NK-92 (cell line): ENCODE measurements at regions not wholly inside any gene's neighbourhood (a gene's known extent, or its start where the extent isn't known, plus 50 kb on each side); places are given as distances from the start of the nearest gene placed in this dataset.

Experiments
- DNase-seq: peaks from one replicate; lab custom pipeline; 2025; ENCODE audit not compliant: unreplicated experiment; lab: John Stamatoyannopoulos, UW

DNA sequence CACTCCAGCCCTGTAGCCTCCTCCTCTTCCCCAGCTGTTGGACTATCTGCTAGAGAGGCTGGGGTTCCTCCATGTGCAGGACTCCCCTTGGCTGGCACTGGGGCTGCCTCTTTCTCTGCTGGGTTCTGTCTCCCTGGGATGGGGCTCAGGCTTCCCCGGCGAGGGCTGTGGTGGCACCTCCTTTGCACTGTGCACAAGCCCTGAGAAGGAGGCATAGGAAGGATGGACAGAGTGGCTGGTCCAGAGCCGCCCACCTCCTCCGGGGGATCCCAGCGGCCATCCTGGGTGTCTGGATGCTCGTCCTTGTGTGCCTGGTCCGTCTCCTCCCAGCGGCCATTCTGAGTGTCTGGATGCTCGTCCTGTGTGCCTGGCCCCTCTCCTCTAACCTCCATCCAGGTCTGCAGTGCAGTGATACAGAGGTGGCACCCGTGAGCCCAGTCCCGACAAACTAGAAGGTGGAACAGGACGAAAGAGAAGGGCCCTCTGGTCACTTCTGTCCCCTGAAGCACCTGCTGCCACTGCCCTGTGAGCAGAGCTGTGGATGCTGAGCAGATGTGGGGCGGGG is 633.7 kb downstream of the BRD1 start:
- no peak for DNase-seq

DNA sequence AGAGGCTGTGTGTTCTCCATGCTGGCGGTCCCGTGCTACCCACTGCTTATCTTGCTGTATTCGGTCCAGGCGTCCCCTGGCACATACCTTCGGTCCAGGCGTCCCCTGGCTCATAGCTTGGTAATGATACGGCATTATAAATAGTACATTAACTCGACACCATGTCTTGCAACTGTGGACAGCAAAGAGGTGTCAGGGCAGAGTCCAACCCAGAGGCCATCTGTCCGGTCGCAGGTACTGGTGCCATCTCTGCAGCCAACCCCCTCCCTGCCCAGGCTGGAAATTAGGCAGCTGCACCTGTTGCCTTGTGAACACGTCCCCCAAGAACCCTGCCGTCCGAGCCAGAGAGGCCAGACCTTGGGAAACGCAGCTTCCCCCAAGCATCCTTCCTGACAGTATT is 634.3 kb downstream of the BRD1 start:
- DNase-seq: no peak

GRCh38 chr22:49192857-49193250 is 634.8 kb downstream of the BRD1 start:
- DNase-seq: no peak

DNA sequence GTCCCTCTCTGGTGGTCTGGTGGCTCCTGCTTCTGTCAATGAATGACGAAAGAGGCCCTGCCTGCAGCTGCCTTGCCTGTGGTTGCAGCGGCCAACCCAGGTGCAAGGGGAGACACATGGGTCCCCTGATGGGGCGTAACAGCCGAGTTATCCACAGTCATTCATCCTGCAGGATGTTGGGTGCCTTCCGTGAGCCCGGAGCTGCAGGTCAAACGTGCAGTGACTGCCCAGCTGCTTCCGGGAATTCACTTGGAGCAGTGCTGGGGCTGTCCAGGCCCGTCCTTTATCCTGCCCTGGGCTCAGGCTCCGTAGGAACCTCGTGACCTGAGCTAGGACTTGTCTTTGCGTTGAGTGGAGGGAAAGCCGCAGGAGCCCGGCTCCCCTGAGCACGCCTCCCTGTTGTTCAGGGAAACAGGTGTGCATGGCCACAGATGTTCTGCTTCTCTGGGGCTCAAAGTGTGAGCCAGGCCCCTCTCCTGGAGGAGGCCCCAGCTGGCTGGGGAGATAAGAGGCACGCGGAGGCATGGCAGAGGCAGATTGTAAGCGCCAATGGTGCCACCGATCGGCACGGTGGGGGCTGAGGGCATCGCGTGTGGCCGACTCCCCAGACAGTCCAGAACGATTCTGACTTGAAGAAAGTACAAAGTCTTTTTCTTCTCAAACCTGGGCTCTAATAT is 635.4 kb downstream of the BRD1 start:
- no peak for DNase-seq

DNA sequence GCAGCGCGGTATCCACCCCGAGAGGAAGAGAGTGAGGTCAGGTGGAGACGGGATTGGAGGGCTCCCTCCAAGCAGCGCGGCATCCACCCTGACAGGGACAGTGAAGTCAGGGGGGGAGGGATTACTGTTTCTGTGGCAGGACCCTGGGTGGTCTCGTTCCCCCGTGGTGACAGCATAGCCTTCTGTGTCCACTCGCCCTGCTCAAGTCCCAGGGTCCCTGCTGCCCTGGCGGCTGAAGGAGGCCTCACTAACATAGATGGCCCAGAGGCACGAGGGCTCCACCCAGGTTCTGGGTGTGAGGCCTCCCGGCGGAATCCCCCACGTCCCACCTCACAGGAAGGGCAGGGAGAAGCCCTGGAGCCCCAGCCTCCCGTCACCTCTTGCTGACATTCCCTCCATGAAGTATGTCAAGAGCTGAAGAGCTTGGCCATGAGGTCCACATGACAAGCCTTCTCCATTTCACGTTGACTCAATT is 636.1 kb downstream of the BRD1 start:
- no peak for DNase-seq

DNA sequence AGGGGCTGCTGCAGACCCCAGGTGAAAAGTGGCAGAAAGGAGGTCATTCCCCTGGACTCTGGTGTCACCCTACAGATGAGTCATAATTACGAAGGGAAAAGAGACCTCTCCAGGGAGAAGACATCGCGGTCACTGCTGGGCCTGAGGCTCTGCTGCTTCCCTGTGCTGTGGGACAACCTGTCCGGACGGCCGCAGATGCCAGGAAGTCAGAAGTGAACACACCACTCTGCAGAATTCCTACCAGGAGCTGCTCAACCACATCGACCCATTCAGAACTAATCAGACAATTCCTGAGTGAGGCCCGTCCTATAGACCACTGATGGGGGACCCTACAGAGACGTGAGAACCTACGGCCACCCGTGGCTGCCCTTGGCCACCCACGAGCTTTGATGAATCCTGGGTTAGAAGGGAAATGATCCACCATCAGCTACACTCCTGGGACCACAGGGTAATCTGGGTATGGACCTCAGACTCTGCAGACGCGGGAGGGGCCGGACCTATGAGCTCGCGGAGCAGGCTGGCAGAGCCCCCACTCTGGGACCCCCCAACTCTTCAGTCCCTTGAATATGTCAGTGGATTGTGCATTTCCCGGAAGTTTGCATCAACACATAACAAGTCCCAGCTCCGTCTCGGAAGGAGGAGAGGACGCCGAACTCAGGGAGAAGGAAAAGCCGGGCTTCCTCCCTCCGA is 636.7 kb downstream of the BRD1 start:
- no peak for DNase-seq

DNA sequence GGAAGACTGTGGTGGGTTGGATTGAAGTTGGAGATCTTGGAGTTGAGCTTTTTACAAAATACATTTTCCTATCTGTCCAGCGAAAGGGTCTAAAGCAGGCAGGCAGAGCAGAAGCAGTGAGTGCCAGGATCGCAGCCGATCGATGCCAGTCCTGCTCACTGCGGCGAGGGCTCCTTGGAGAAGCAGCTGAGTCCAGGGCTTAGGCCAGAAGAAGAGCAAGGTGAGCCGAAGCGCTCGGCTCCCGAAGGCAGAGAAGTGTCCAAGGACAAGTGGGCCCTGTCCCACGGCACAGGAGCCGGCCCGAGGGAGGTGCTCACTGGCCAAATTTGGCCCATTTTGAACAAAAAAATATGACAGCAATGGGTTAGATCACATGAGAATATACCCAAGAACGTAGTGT is 637.8 kb downstream of the BRD1 start:
- DNase-seq: no peak

DNA sequence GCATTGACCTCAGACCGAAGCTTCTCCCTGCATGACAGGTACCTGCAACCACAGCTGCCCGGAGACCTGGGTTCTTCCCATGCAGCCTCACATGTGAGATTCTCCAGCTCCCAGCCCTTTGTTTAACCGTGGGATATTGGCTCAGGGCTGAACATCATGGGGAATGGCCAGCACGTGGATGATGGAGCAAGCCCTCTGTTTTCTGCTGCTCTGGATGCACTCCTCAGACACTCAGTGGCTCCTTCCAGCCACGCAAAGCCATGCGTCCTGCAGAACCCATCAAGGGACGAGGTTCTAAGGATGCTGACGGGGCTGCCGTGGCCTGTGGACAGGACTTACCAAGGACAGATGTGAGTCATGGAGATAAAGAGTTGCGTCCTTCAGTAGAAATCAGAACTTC is 639.1 kb downstream of the BRD1 start:
- no peak for DNase-seq

DNA sequence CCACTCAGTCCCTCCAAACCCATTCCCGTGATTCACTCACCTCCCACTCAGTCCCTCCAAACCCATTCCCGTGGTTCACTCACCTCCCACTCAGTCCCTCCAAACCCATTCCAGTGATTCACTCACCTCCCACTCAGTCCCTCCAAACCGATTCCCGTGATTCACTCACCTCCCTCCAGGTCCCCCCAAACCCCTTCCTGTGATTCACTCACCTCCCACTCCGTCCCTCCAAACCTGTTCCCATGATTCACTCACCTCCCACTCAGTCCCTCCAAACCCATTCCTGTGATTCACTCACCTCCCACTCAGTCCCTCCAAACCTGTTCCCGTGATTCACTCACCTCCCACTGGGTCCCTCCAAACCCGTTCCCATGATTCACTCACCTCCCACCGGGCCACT is 639.6 kb downstream of the BRD1 start:
- DNase-seq: no peak

DNA sequence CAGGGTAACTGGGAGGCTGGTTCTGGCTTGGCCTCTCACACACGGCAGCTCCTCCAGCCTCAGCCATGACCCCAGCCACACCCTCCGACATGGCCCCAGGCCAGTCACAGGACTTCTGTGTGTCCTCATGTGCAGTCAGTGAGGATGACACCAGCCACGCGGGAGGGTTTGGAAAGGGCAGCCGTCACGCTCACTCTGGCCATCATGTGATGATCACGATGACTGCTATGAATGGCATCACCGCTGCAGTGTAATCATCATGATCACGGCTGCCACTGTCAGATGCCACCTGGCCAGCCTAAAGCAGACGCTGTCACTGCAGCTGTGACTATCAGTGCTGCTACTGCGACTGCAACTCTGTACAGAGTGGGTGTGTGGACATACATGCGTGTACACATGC is 640.9 kb downstream of the BRD1 start:
- DNase-seq: no peak

DNA sequence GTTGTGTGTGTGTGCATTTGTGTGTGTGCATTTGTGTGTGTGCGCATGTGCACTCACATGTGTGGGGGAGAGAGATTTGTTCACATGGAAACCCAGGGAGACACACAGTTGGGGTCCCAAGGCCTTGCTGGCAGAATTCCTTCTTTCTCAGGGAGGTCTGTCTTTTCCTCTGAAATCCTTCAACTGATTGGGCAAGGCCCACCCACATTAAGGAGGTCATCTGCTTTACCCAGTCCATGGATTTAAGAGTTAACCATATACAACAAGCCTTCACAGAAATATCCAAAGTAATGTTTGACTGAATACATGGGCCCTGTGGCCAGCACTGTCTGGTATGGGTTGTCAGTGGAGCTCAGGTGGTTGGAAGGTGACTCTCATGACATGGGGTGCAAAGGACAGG is 641.4 kb downstream of the BRD1 start:
- no peak for DNase-seq

GRCh38 chr22:49185312-49185969 is 642.2 kb downstream of the BRD1 start:
- DNase-seq: no peak

DNA sequence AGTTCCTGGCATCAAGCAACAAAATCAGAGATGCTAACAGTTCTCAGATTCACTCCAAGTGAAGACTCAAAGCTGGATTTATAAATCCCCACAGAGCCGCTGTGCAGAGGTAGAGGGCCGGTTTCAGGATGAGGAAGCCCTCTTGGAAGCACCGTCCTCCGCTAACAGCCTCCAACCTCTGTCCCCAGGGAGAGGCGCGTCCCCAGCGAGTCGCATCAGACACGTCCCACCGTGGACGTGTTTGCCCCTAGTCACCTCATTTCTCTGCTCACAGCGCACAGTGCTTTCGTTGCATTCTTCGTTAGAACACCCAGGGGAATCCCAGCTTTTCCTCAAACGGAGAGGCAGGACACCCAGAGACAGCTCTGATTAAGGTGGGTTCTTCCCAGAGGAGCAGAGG is 642.9 kb downstream of the BRD1 start:
- no peak for DNase-seq

DNA sequence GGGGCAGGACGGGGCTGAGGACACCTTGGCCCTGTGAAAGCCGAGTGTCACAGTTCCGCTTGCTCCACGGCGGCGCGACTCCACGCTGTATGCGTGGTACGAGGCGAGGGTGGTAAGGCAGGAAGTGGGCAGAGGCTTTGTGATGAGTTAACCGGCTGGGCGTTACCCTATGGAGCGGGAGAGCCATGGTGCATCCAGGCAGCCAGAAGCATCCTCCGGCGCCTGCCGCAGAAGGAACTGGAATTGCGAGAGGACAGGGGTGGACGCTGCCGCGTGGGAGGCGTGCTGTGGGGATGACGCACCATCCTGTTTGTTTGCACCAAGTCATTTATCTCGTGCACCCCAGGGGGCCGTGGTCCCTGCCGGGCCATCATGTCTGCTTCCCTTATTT is 643.9 kb downstream of the BRD1 start:
- DNase-seq: no peak

GRCh38 chr22:49183208-49183825 is 644.4 kb downstream of the BRD1 start:
- DNase-seq: no peak

- DNase-seq: no peak
Measured at GRCh38 chr22:49182416-49182815, 645.3 kb downstream of the BRD1 start.

GRCh38 chr22:49181942-49182341 is 645.7 kb downstream of the BRD1 start:
- DNase-seq: no peak

GRCh38 chr22:49181431-49181830 is 646.2 kb downstream of the BRD1 start:
- DNase-seq: no peak

- no peak for DNase-seq
Measured at GRCh38 chr22:49180683-49181024, 647.0 kb downstream of the BRD1 start.

- no peak for DNase-seq
Measured at GRCh38 chr22:49179886-49180682, 647.6 kb downstream of the BRD1 start.

DNA sequence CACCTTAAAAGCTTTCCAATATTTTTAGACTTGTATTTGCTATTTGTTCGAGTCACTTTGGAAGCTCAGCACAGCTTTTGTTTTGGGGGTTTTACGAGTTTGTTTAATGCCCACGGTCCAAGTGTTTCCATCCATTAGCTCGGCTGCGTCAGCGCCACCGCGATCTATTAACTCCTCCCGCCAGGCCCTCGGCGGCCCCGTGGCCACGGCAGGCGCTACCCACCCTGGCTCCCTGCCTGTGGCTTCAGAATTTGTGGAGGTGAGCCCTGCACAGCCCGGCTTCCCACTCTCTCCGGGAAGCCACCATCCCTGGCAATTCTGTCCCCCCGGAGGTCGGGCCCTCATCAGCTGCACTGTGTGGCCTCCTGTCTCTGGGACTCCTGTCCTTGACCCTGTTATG is 648.5 kb downstream of the BRD1 start:
- DNase-seq: no peak
